OCI-LY7 (cell line): ENCODE measurements at regions not wholly inside any gene's neighbourhood (a gene's known extent, or its start where the extent isn't known, plus 50 kb on each side); places are given as distances from the start of the nearest gene placed in this dataset.

Experiments
- BruUV-seq: library from RNA; stranded (reverse); fragments of 400-500 nt; replicated peaks from 2 replicates; lab custom pipeline; 2021; lab: Mats Ljungman, UMichigan
- CTCF ChIA-PET: fragments of 300-600 bp; sonication (Branson Sonifier 250); formaldehyde crosslinking; loops from one replicate; lab custom pipeline; 2022; ENCODE audit warnings: antibody characterized with exemption; ENCODE audit not compliant: unreplicated experiment; lab: Charles Lee
- POLR2A ChIA-PET: fragments of 300-600 bp; sonication (Branson Sonifier 250); formaldehyde crosslinking; loops from one replicate; lab custom pipeline; 2022; ENCODE audit warnings: antibody characterized with exemption; lab: Charles Lee
- DNase-seq: peaks from one replicate; pipeline ENCODE4 v3.0.0-alpha.2; 2015; ENCODE audit warnings: low spot score
- H2AFZ ChIP-seq: fragments of 200-600 bp; sonication (generic), shearing (Covaris generic); 2 replicates; pipeline ENCODE4 v1.6.1; 2014; ENCODE audit warnings: mild to moderate bottlenecking, antibody characterized with exemption, low read length, moderate library complexity
- H3K27ac ChIP-seq: fragments of 200-600 bp; sonication (generic); 2 replicates; pipeline ENCODE4 v1.5.1; 2014; ENCODE audit warnings: mixed run types, low read depth, mild to moderate bottlenecking, moderate library complexity, low read length, inconsistent platforms; ENCODE audit not compliant: poor library complexity, severe bottlenecking
- H3K36me3 ChIP-seq: fragments of 200-600 bp; sonication (generic); 2 replicates; pipeline ENCODE4 v1.6.1; 2014; ENCODE audit warnings: mild to moderate bottlenecking, antibody characterized with exemption, low read length, moderate library complexity, mixed read lengths; ENCODE audit not compliant: insufficient read depth
- H3K4me1 ChIP-seq: fragments of 200-600 bp; sonication (generic); 2 replicates; pipeline ENCODE4 v1.5.1; 2014; ENCODE audit warnings: mild to moderate bottlenecking, low read length; ENCODE audit not compliant: insufficient read depth, poor library complexity, severe bottlenecking
- H3K4me2 ChIP-seq: fragments of 200-600 bp; sonication (generic); 2 replicates; pipeline ENCODE4 v1.6.1; 2014; ENCODE audit warnings: mild to moderate bottlenecking, low read length
- H3K4me3 ChIP-seq: fragments of 200-600 bp; sonication (generic); 2 replicates; pipeline ENCODE4 v1.5.1; 2014; ENCODE audit warnings: mild to moderate bottlenecking, low read depth, low read length; ENCODE audit not compliant: poor library complexity, severe bottlenecking
- H3K79me2 ChIP-seq: fragments of 200-600 bp; sonication (generic); 2 replicates; pipeline ENCODE4 v1.6.1; 2016; ENCODE audit warnings: low read depth, mild to moderate bottlenecking, low read length, moderate library complexity, mixed read lengths; ENCODE audit not compliant: insufficient read depth
- H3K9me2 ChIP-seq: fragments of 200-600 bp; sonication (generic); 2 replicates; pipeline ENCODE4 v1.6.1; 2016; ENCODE audit warnings: mild to moderate bottlenecking, low read length, mixed read lengths; ENCODE audit not compliant: insufficient read depth
- H3K9me3 ChIP-seq: fragments of 200-600 bp; sonication (generic); 2 replicates; pipeline ENCODE4 v1.6.1; 2014; ENCODE audit warnings: mild to moderate bottlenecking, mixed run types, low read length, mixed read lengths
- H4K20me1 ChIP-seq: fragments of 200-600 bp; sonication (generic); 2 replicates; pipeline ENCODE4 v1.6.1; 2014; ENCODE audit warnings: mild to moderate bottlenecking, antibody characterized with exemption, low read length, moderate library complexity, mixed read lengths; ENCODE audit not compliant: insufficient read depth
- EZH2phosphoT487 ChIP-seq: fragments of 200-600 bp; sonication (generic); IDR thresholded peaks from 2 replicates; pipeline ENCODE4 v1.6.1; 2018; ENCODE audit warnings: low read depth, borderline replicate concordance, mild to moderate bottlenecking, mixed run types, antibody characterized with exemption, low read length, moderate library complexity, mixed read lengths
- intact Hi-C: fragments of 100-400 bp; cut with micrococcal nuclease; formaldehyde crosslinking; loops from one replicate; pipeline ENCODE4 v1.10.0; 2022; ENCODE audit not compliant: unreplicated experiment
- TF ChIP-seq, protein P1 (sequence below): fragments of 200-600 bp; sonication (generic); conservative IDR thresholded peaks from 2 replicates; pipeline ENCODE4 v1.5.1; 2014; ENCODE audit warnings: mild to moderate bottlenecking, antibody characterized with exemption, low read length, moderate library complexity, mixed read lengths

GRCh38 chr2:18762667-18763066, 173.3 kb upstream of the NT5C1B start:
- Histone ChIP-seq H3K9me2 (no peaks in the 10 kb centered on the region), H3K4me2 (no peak overlapping the region)
- intact Hi-C loops = no loop called here

DNA sequence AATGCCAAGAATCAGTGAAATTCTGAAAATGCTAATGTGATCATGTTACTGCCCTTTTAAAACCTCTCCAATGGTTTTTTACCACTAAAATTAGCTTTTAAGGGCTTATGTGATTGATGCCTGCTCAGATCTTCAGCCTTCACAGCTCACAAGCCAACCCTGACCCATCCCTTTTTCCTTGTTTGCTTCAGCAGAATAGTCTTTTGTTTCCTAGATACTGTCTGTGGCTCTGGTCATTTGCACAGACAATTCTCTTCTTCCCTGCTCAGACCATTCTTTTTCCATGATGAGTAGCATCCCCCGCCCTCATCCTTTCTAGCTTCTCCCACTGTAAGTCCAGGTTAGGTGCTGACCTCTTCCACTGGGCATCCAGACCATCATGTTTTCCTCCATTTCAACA, 164.9 kb upstream of the NT5C1B start:
- H2AFZ ChIP-seq = no peak overlapping the region
- no peaks in the 10 kb centered on the region for H4K20me1 ChIP-seq
- H3K36me3 ChIP-seq = no peaks in the 10 kb centered on the region
- no peak for DNase-seq
- no peaks in the 10 kb centered on the region for H3K9me2 ChIP-seq
- no peaks in the 10 kb centered on the region for H3K9me3 ChIP-seq
- intact Hi-C loops = no loop called here
- POLR2A ChIA-PET = no interaction called here
- CTCF ChIA-PET = no interaction called here
- H3K27ac ChIP-seq = no peak overlapping the region
- BruUV-seq = no TSS peak
- H3K4me3 ChIP-seq = no peak overlapping the region
- no peaks in the 10 kb centered on the region for H3K4me1 ChIP-seq
- H3K4me2 ChIP-seq = no peak overlapping the region
- H3K79me2 ChIP-seq = no peaks in the 10 kb centered on the region
- TF ChIP-seq EZH2phosphoT487 = no peak
- TF ChIP-seq, protein P1, sequence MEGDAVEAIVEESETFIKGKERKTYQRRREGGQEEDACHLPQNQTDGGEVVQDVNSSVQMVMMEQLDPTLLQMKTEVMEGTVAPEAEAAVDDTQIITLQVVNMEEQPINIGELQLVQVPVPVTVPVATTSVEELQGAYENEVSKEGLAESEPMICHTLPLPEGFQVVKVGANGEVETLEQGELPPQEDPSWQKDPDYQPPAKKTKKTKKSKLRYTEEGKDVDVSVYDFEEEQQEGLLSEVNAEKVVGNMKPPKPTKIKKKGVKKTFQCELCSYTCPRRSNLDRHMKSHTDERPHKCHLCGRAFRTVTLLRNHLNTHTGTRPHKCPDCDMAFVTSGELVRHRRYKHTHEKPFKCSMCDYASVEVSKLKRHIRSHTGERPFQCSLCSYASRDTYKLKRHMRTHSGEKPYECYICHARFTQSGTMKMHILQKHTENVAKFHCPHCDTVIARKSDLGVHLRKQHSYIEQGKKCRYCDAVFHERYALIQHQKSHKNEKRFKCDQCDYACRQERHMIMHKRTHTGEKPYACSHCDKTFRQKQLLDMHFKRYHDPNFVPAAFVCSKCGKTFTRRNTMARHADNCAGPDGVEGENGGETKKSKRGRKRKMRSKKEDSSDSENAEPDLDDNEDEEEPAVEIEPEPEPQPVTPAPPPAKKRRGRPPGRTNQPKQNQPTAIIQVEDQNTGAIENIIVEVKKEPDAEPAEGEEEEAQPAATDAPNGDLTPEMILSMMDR = no peak

More at GRCh38 chr2:18762667-18763066, 173.3 kb upstream of the NT5C1B start:
- no peaks in the 10 kb centered on the region for H3K36me3 ChIP-seq
- no peak for DNase-seq
- no peak overlapping the region for H3K4me3 ChIP-seq
- H3K4me1 ChIP-seq = no peaks in the 10 kb centered on the region
- H3K9me3 ChIP-seq = no peaks in the 10 kb centered on the region
- CTCF ChIA-PET = no interaction called here
- POLR2A ChIA-PET = interaction anchor here (0.6 kb wide), 1 partner anchor 416 kb away, joined by 3 read pairs; no protein-coding TSS in a partner anchor
- BruUV-seq = no TSS peak
- H4K20me1 ChIP-seq = no peaks in the 10 kb centered on the region
- no peak overlapping the region for H2AFZ ChIP-seq
- no peak overlapping the region for H3K27ac ChIP-seq
- no peaks in the 10 kb centered on the region for H3K79me2 ChIP-seq
- no peak for TF ChIP-seq EZH2phosphoT487
- TF ChIP-seq, protein P1 = no peak

GRCh38 chr2:18753722-18754121, 164.4 kb upstream of the NT5C1B start:
- no TSS peak for BruUV-seq
- no peaks in the 10 kb centered on the region for H3K9me2 ChIP-seq
- TF ChIP-seq EZH2phosphoT487 = no peak
- TF ChIP-seq, protein P1 = no peak
- H3K4me1 ChIP-seq = no peaks in the 10 kb centered on the region
- DNase-seq = no peak
- H3K36me3 ChIP-seq = no peaks in the 10 kb centered on the region
- H4K20me1 ChIP-seq = no peaks in the 10 kb centered on the region
- ChIA-PET CTCF (no interaction called here), POLR2A (no interaction called here)
- H3K27ac ChIP-seq = no peak overlapping the region
- no peaks in the 10 kb centered on the region for H3K9me3 ChIP-seq
- no peak overlapping the region for H2AFZ ChIP-seq
- no peaks in the 10 kb centered on the region for H3K79me2 ChIP-seq
- no peak overlapping the region for H3K4me3 ChIP-seq
- H3K4me2 ChIP-seq = no peak overlapping the region
- intact Hi-C loops = no loop called here
